ENCODE measurements at regions not wholly inside any gene's neighbourhood (a gene's known extent, or its start where the extent isn't known, plus 50 kb on each side); places are given as distances from the start of the nearest gene placed in this dataset.

DNA sequence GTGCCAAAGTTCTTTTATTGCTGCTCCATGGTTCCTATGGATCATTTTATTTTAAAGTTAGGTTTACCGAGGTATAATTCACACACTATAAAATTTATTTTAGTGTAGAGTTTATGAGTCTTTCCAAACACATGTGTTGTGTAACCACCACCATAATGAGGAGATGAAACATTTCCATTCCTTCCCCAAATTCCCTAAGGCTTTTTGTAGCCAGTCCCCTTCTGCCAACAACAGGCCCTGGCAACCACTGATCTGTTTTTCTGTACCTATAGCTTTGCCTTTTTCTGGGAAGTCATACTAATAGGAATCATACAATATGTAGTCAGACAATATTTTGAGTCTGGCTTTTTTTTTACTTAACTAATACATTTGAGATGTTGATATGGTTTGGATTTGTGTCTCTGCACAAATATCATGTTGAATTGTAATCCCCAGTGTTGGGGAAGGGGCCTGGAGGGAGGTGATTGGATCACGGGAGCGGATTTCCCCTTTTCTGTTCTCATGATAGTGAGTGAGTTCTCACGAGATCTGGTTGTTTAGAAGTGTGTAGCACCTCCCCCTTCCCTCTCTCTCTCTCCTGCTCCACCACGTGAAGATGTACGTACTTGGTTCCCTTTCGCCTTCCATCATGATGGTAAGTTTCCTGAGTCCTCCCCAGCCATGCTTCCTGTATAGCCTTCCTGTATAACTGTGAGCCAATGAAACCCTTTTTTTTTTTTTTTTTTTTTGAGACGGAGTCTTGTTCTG, 59.6 kb upstream of the DHX15 start:
- TF ChIP-seq, protein P1, sequence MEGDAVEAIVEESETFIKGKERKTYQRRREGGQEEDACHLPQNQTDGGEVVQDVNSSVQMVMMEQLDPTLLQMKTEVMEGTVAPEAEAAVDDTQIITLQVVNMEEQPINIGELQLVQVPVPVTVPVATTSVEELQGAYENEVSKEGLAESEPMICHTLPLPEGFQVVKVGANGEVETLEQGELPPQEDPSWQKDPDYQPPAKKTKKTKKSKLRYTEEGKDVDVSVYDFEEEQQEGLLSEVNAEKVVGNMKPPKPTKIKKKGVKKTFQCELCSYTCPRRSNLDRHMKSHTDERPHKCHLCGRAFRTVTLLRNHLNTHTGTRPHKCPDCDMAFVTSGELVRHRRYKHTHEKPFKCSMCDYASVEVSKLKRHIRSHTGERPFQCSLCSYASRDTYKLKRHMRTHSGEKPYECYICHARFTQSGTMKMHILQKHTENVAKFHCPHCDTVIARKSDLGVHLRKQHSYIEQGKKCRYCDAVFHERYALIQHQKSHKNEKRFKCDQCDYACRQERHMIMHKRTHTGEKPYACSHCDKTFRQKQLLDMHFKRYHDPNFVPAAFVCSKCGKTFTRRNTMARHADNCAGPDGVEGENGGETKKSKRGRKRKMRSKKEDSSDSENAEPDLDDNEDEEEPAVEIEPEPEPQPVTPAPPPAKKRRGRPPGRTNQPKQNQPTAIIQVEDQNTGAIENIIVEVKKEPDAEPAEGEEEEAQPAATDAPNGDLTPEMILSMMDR (IDR thresholded peaks at IDR 0.05) = no peak
- H3K4me3 ChIP-seq = no peak overlapping the region
- no peaks in the 10 kb centered on the region for H3K36me3 ChIP-seq
- no peaks in the 10 kb centered on the region for H3K27me3 ChIP-seq
- peak overlapping the region in 1 of 2 donors; percentile 30 for H3K27ac ChIP-seq
- H3K9me3 ChIP-seq = no peaks in the 10 kb centered on the region
- peaks cover 0 to 15% of the 10 kb centered on the region in 2 donors for H3K4me1 ChIP-seq
- no peak for DNase-seq (ENCODE audit: low spot score)

GRCh38 chr4:24644983-24645764, 60.8 kb upstream of the DHX15 start:
- no peaks in the 10 kb centered on the region for H3K36me3 ChIP-seq
- H3K27me3 ChIP-seq = no peaks in the 10 kb centered on the region
- H3K4me1 ChIP-seq = peaks cover 0 to 15% of the 10 kb centered on the region in 2 donors
- no peak overlapping the region for H3K27ac ChIP-seq
- H3K9me3 ChIP-seq = no peaks in the 10 kb centered on the region
- TF ChIP-seq, protein P1 (IDR thresholded peaks at IDR 0.05) = no peak
- DNase-seq (ENCODE audit: low spot score) = no peak
- H3K4me3 ChIP-seq = no peak overlapping the region

GRCh38 chr4:24645765-24646550, 61.6 kb upstream of the DHX15 start:
- Histone ChIP-seq H3K4me3 (no peak overlapping the region), H3K27me3 (no peaks in the 10 kb centered on the region), H3K27ac (no peak overlapping the region), H3K9me3 (no peaks in the 10 kb centered on the region), H3K36me3 (no peaks in the 10 kb centered on the region), H3K4me1 (peaks cover 0 to 15% of the 10 kb centered on the region in 2 donors)
- no peak for DNase-seq (ENCODE audit: low spot score)
- TF ChIP-seq, protein P1 (IDR thresholded peaks at IDR 0.05) = no peak

- DNase-seq (ENCODE audit: low spot score) = no peak
- Histone ChIP-seq H3K36me3 (no peaks in the 10 kb centered on the region), H3K27me3 (no peaks in the 10 kb centered on the region), H3K9me3 (no peaks in the 10 kb centered on the region), H3K4me1 (peaks cover 0 to 15% of the 10 kb centered on the region in 2 donors), H3K4me3 (no peak overlapping the region), H3K27ac (no peak overlapping the region)
- TF ChIP-seq, protein P1 (IDR thresholded peaks at IDR 0.05) = no peak
Observed at GRCh38 chr4:24646798-24647460, 62.6 kb upstream of the DHX15 start.

DNA sequence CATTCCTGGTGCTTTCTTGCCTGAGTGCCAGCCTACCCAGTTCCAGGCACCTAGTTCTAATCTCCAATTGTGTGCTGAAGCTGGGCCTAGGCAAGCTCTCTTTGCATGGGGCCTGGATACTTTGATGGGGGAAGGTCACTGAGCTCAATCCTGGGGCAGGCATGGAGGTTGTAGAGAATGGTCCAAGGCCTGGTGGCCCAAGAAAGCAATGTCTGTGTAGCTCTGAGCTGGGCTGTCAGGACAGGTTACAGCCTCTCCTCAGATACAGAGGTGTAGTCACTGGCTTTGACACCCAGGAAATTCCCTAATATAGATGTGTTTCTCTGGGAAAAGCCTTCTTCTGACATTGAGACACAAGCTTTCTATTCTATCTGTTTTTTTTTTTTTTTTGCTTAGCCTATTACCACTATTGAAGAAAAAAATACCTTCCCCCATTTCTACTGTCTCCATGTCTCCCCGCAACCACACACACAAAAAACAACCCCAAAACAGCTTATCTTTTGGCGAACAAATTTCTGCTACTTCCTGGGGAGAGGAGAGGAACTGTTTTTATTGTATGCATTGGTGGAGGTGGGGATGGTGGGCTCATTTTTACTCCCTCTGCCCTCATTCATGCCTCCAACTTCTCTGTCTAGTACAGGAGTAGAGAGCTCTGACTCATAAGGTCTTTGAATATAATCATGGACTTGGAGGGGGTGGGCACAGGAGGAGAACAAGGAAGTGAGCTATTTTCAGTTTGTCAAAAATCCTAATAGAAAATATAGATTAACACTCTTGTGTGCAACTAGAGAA, 66.7 kb upstream of the DHX15 start:
- TF ChIP-seq, protein P1 (IDR thresholded peaks at IDR 0.05) = no peak
- Histone ChIP-seq H3K4me3 (no peak overlapping the region), H3K27ac (no peak overlapping the region)

More for the DNA sequence above, 66.7 kb upstream of the DHX15 start:
- DNase-seq (ENCODE audit: low spot score) = no peak
- H3K36me3 ChIP-seq = no peaks in the 10 kb centered on the region
- H3K4me1 ChIP-seq = no peaks in the 10 kb centered on the region
- no peaks in the 10 kb centered on the region for H3K9me3 ChIP-seq
- no peaks in the 10 kb centered on the region for H3K27me3 ChIP-seq
